GM19463 (cell line): ENCODE measurements at regions not wholly inside any gene's neighbourhood (a gene's known extent, or its start where the extent isn't known, plus 50 kb on each side); places are given as distances from the start of the nearest gene placed in this dataset.

Source experiments
- ATAC-seq: cut with Tn5 transposase; IDR thresholded peaks from one replicate; pipeline ENCODE4 v1.9.1; 2021; ENCODE audit warnings: mild to moderate bottlenecking, moderate library complexity; ENCODE audit not compliant: unreplicated experiment

DNA sequence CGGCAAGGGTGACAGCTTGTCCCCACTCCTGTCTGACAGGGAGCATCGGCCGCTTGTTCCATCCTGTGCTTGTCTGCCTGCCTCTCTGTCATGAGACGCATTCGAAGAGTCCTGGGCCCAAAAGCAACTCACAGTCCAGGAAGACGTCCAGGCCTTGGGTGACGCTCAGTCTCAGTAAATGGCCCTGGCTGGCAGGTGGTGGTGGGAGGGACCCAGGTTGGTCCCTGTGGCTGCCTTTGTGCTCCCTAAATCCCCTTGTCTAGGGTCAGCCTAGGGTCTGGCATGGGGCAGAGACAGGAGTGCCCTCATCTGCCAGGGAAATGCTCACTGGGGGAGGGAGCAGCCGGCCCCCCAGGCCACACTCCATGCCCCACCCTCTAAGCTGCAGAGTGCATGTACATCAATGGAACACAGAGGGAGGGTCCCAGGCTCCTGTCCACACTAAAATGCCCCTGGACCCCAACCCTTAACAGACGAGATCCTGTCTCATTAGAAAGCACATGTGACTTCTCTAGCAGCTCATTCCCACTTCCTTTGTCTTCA, 295.2 kb upstream of the ZNF32 start:
- ATAC-seq: no peak

DNA sequence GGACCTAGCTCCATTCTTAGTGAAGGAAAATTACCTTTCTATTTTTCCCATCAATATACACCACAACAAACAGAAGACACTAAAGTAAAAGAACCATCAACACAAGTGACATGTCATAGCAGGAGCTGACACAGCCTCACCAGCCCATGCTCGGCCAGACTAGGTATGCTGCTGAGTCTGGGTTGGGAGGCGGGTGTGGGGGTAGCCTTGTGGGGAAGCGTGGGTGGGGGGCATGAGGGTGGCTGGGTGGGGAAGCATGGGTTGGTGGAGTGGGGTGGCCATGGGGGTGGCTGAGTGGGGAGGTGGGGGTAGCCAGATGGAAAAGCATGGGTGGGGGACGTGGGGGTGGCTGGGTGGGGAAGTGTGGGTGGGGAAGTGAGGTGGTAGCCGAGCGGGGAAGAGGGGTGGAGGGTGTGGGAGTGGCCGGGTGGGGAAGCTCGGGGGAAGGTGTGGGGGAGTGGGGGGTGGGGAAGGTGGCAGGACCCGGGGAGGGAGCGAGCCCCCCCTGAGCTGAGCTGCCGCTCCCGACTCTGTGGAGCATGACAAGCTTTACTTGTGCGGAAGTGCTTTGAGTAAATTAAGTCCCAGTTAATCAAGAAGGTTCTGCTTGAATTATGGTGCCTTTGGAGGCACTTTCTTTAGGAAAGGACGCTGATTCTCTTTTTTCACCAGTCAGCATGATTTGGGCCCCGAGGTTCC, 294.6 kb upstream of the ZNF32 start:
- ATAC-seq: no peak

DNA sequence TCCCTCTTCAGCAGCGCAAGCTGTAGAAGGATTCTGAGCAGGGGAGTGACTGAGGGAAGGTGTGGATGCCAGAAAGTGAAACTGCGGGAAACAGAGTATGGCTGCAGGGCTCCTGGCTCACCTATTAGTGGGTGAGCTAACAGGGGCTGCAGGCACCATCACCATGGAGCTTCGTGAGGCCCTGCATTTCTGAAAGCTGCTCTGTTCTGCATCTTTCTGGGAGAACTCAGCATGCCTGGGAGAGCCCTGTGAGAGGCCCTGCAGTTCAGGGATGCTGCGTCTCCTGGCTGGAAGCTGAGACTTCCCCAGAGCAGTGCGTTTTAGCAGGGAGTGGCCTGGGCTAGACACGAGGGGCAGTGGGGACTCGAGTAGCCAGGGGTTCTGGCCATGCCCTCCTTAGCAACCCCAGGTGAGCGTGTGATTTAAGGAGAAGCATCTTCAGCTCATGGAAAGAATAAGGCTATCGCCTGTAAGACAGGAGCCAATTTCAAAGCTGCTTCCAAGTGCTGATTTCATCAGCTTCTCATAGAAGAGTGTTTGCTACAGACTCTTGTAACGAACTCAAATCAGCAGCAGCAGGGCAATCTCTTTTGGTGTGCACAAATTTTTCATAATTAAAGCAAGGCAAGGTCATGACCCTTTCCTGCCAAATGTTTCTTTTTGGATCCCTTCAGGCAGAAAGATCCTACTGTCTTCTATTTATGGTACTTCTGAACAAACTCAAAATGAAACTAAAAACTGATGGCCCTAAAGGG, 293.6 kb upstream of the ZNF32 start:
- no peak for ATAC-seq

DNA sequence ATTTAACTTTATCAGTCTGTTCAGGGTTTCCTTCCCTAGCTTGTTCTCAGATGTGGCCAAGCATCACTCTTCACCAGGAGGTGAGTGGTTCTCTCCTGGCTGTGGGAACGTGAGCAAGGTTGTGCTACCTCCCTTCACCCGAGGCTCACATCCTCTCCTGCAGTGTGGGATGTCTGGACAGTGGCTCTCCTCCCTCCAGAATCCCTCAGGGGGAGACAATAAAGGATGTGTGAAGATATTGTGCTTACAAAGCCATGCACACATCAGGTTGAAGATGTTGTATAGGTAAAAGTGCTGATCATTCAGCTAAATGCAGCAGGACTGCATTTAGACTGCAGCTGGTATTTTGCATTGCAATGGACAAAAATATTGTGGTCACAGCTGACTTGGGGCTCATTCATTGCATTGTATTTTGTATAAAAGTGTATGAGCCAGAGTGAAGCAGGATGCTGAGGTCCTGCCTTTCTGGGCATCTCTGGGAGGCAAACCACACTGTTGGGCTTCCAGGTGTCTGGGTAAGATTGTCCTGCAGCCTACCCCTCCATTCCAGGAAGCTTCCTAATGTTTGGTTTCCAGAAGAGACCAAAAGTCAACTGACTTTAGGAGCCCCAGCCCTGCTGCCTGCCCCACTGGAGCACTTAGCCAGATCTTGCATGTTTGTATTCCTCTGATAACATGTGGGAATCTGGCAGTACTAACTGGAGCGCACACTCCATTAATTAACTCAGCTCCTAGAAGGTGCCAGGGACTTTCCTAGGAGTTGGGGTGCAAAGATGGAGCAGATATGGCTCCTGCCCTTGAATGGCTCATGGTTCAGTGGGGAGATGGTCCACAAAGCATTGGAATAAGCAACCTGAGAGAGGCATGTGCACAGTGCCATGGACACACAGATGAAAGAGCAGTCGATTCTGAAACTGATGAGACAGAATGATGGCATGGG, 292.5 kb upstream of the ZNF32 start:
- ATAC-seq: no peak

DNA sequence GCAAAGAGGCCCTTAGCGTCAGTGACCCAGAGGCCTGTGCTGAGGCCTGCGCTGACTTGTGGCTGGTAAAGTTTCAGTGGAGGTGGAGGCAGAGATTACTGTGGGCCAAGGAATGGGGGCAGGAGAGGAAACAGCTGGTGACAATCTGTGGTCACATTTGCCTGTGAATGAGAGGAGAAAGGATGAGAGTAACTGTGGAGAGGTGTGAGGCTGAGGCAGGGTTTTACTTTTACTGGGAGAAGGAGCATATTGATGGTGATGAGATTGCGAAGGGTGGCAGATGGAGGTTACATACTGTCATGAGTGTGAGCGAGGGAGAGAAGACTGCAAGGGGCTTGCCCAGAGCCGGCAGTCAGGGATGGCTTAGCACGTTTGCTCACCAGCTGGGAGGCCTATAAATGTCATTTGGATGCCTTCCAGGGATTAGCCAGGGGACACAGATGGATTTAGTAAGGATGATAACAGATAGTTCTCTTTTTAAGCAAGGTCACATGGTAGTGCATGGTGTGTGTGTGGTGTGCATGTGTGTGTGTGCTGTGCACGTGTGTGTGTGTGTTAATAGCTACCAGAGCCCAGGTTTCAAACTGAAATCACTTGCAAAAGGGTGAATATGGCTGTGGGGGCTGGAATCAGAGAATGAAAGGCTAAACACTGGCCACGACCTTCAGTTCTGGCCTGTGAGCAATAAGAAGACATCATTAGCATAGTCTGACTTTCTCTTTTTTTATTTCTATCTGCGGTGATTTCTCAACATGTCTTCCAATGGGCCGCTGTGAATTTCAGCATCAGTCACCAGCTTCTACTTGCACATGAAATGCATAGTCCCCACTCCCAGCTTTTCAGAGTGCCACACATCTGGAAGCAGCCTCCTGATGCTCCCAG, 291.5 kb upstream of the ZNF32 start:
- peak; percentile 39 for ATAC-seq

GRCh38 chr10:43939389-43939938, 290.8 kb upstream of the ZNF32 start:
- no peak for ATAC-seq

DNA sequence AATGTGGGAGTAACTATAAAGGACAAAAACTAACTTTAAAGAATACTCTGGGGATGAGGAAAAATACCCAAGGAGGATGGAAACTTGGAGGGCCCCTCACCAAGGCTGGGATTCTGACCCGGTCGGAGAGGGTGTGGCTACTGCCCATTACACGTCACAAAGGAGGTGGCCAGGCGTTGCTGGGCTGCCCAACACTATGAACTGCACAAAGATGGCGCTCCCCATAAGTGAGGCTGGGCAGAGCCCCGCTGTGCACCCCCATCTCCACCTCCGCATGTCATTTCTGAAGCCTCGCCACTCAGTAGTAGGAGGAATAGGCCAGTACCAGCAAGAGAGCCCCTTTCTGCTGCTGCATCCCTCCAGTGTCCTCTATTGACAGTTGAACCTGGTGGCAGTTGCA, 290.1 kb upstream of the ZNF32 start:
- ATAC-seq: no peak

DNA sequence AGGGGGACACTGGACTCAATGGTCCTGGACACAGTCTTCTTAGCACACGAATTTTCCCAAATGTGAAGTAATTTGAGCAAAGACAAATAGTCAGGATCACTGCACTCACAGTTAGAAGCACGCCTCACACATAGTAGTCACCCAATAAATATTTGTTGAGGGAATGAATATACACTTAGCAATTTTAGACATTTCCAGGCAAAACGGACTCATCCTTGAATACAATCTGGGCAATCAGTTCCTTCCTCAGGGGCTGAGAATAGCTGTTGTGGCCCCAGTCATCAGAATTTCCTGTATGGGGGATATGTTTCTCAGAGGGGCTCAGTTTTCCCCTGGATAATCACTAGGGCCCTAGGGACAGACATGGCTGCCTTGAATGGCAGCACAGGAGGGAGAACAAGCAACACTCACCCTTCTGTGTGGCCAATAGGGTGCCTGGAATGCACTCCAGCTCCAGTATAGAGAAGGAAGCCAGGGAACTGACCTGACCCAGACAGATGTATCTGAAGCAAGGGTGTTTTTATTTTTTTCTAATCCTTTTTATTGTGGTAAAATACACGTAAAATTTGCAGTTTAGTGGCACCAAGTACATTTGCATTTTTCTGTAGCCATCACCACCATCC, 282.7 kb upstream of the ZNF32 start:
- ATAC-seq: no peak

DNA sequence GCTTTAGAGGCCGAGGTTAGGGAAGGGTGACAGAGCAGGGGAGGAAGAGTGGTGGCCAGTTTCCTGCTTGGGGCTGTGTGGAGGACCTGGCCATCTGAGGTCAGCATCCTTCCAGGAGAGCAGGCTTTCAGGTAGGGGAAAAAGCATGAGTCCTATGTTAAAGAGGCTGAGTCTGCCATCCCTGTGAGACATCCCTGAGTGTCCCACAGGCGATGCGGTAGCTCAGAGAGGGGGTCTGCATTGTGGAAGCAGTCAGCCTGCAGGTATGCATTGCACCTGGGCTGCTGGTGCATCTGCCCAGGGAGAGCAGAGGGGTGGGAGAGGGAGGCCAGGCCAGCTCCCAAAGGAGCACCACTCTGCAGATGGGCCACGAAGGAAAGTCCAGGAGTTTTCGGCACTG, 282.1 kb upstream of the ZNF32 start:
- no peak for ATAC-seq

GRCh38 chr10:43930243-43930642, 281.6 kb upstream of the ZNF32 start:
- no peak for ATAC-seq

DNA sequence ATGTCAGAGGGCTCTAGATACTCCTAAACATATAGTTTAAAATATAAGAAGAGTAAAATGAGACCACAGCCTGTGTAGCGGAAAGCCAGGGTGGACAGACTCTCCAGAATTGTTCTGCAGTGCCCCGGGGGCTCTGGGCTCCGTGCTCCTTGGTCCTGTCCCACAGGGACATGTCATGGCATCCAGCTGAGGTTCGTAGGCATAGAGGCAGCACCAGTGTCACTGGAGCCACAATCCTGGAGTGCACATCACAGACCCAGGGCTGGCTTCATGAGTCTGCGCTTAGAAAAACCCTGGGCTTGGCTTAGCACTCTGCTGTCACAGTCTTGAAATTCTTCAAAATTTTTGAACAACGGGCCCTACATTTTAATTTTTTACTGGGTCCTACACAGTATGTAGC, 280.4 kb upstream of the ZNF32 start:
- no peak for ATAC-seq

DNA sequence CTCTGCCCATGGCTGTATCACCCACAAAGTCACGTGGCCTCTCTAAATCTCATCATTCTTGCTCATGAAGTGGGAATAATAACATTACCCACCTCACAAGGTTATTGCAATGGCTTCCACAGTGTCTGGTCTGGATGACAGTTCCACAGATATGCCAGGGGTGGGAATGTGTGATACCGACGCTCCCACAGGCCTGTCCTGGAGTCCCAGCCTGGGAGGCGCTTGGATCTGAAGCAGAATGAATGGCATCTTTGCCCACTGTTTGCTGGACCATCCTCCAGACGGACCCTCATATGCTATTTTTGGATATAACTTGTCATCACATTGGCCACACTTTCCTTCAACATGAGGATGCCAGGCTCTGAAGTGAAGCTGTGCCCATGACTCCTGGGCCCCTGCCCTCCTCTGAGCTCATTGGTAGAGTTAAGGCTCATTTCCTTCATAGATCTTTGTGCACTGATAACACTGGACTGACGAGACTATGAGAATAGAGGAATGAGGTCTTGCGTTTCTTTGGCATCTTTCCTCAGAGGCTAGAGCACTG, 279.8 kb upstream of the ZNF32 start:
- ATAC-seq: no peak

DNA sequence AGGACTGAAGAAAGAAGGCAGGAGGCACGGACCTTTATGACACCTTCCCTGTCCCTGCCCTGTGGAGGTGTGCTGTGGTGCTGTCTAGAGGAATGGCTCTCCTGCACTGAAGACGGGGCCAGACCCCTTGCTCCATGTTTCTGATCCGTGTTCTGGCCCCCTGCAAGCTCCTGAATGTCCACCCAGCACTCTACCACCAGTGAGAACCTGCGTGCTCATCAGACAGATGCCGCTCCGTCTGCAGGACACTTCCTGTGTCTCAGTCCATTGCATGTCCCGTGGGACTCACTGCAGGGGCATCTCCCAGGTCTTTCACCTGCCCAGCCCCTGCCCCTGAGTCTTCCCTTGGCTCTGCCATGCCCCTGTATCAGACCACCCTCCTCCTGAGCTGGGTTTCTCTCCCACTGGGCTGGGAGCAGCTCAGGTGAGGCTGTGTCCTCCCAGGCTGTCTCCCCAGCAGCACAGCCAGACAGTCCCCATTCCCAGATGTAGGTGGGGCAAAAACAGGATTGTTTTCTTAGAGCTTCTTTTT, 278.3 kb upstream of the ZNF32 start:
- ATAC-seq: no peak

- ATAC-seq: no peak
Measured at GRCh38 chr10:43926371-43926770, 277.7 kb upstream of the ZNF32 start.

DNA sequence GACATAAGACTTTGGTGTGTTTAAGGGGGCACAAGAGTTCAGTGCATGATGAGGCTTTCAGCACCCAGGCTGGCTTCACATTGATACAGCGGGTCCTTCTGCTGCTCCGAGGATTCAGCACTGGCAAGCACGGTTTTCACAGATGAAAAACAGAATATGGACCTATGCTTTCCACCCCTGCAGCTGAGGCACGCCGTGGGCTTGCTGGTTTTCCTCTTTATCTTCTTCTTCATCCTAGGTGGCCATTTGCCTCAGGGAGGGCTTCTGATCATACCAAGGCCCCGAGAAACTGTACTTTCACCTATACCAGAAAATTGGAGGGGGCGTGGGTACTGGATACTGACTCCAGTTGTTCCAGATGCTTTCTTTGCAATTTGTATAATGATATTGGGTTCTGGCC, 277.1 kb upstream of the ZNF32 start:
- ATAC-seq: no peak

GRCh38 chr10:43923328-43923727, 274.6 kb upstream of the ZNF32 start:
- no peak for ATAC-seq

- no peak for ATAC-seq
Measured at GRCh38 chr10:43922335-43923280, 273.9 kb upstream of the ZNF32 start.

GRCh38 chr10:43921881-43922280, 273.2 kb upstream of the ZNF32 start:
- ATAC-seq: no peak
